Fibroblast of lung (primary cell): ENCODE measurements at regions not wholly inside any gene's neighbourhood (a gene's known extent, or its start where the extent isn't known, plus 50 kb on each side); places are given as distances from the start of the nearest gene placed in this dataset.

Experiments
- DNase-seq, 2 donors: peaks; one replicate each; pipeline versions ENCODE4 v3.0.0 to v3.0.0-alpha.2; 2010; ENCODE audit warnings: low read depth in 2 of 2
- H2AFZ ChIP-seq: 2 replicates; pipeline ENCODE4 v1.5.1; 2012; ENCODE audit warnings: low read length, control low read depth, inconsistent platforms
- H3K27ac ChIP-seq: 2 replicates; pipeline ENCODE4 v1.5.1; 2011; ENCODE audit warnings: low read length, control low read depth; ENCODE audit not compliant: insufficient read depth
- H3K27me3 ChIP-seq: 2 replicates; pipeline ENCODE4 v1.5.1; 2011; ENCODE audit warnings: mild to moderate bottlenecking, low read length; ENCODE audit not compliant: control insufficient read depth, insufficient read depth
- H3K36me3 ChIP-seq: 2 replicates; pipeline ENCODE4 v1.5.1; 2011; ENCODE audit warnings: low read length; ENCODE audit not compliant: control insufficient read depth, insufficient read depth
- H3K4me1 ChIP-seq: 2 replicates; pipeline ENCODE4 v1.5.1; 2011; ENCODE audit warnings: low read length; ENCODE audit not compliant: control insufficient read depth, insufficient read depth; ENCODE audit errors: extremely low read depth
- H3K4me2 ChIP-seq: 2 replicates; pipeline ENCODE4 v1.5.1; 2011; ENCODE audit warnings: low read length, control low read depth; ENCODE audit not compliant: insufficient read depth; ENCODE audit errors: extremely low read depth
- H3K4me3 ChIP-seq, 4 experiments: fragments of 200-600 bp in 1 of 4; sonication (generic) in 1 of 4; replicated peaks in 1 of 4; 2 replicates each; pipeline ENCODE4 v1.5.1; 2011 to 2016; ENCODE audit warnings: low read length in 4 of 4, low read depth in 3 of 4, mild to moderate bottlenecking in 3 of 4, control low read depth in 2 of 4, inconsistent platforms in 1 of 4, mixed read lengths in 1 of 4; ENCODE audit not compliant: insufficient read depth in 1 of 4; ENCODE audit errors: control extremely low read depth in 1 of 4
- H3K79me2 ChIP-seq: 2 replicates; pipeline ENCODE4 v1.5.1; 2012; ENCODE audit warnings: mild to moderate bottlenecking, low read length, inconsistent platforms; ENCODE audit not compliant: control insufficient read depth, insufficient read depth
- H3K9ac ChIP-seq: 2 replicates; pipeline ENCODE4 v1.5.1; 2011; ENCODE audit warnings: mild to moderate bottlenecking, low read length, control low read depth; ENCODE audit not compliant: insufficient read depth
- H3K9me3 ChIP-seq: 2 replicates; pipeline ENCODE4 v1.5.1; 2012; ENCODE audit warnings: low read depth, low read length; ENCODE audit not compliant: control insufficient read depth, insufficient read depth
- H4K20me1 ChIP-seq: 2 replicates; pipeline ENCODE4 v1.5.1; 2011; ENCODE audit warnings: low read length; ENCODE audit not compliant: control insufficient read depth, insufficient read depth; ENCODE audit errors: extremely low read depth
- CTCF ChIP-seq, 2 donors: IDR thresholded peaks in 1 of 2; conservative IDR thresholded peaks in 1 of 2; 1 replicate in 1 of 2; 2 replicates in 1 of 2; pipeline ENCODE4 v1.5.1; 2011 to 2012; ENCODE audit warnings: low read length in 2 of 2, control low read depth in 1 of 2, inconsistent platforms in 1 of 2, low read depth in 1 of 2, mild to moderate bottlenecking in 1 of 2
- EZH2 ChIP-seq: IDR thresholded peaks from 2 replicates; pipeline ENCODE4 v1.5.1; 2012; ENCODE audit warnings: low read length, control low read depth, mild to moderate bottlenecking; ENCODE audit errors: missing control alignments

GRCh38 chr14:65321370-65321875 is 91.1 kb upstream of the FUT8 start:
- Histone ChIP-seq H3K4me3 (no peak overlapping the region), H3K79me2 (no peaks in the 10 kb centered on the region), H3K36me3 (no peaks in the 10 kb centered on the region), H3K27me3 (no peaks in the 10 kb centered on the region), H3K4me2 (no peak overlapping the region), H4K20me1 (no peaks in the 10 kb centered on the region), H2AFZ (no peak overlapping the region), H3K27ac (no peak overlapping the region), H3K9me3 (no peaks in the 10 kb centered on the region), H3K9ac (no peak overlapping the region), H3K4me1 (no peaks in the 10 kb centered on the region)
- no peak for DNase-seq
- TF ChIP-seq CTCF (conservative IDR thresholded peaks at IDR 0.05 in 1 of 2, IDR thresholded peaks at IDR 0.05 in 1 of 2; ENCODE audit: low read depth in 1 of 2, low read length in 2 of 2) (no peak), EZH2 (no peak)

GRCh38 chr14:65329481-65329880 is 83.0 kb upstream of the FUT8 start:
- no peak overlapping the region for H3K4me2 ChIP-seq
- no peaks in the 10 kb centered on the region for H3K79me2 ChIP-seq
- no peak for DNase-seq
- H3K36me3 ChIP-seq = no peaks in the 10 kb centered on the region
- TF ChIP-seq EZH2 = no peak
- no peak for TF ChIP-seq CTCF (conservative IDR thresholded peaks at IDR 0.05 in 1 of 2, IDR thresholded peaks at IDR 0.05 in 1 of 2; ENCODE audit: low read depth in 1 of 2, low read length in 2 of 2)
- H4K20me1 ChIP-seq = no peaks in the 10 kb centered on the region
- no peaks in the 10 kb centered on the region for H3K9me3 ChIP-seq
- no peak overlapping the region for H3K9ac ChIP-seq
- H2AFZ ChIP-seq = no peak overlapping the region
- H3K4me3 ChIP-seq = no peak overlapping the region
- peaks cover 11% of the 10 kb centered on the region for H3K4me1 ChIP-seq
- no peak overlapping the region for H3K27ac ChIP-seq
- H3K27me3 ChIP-seq = no peaks in the 10 kb centered on the region

GRCh38 chr14:65329911-65330310 is 82.6 kb upstream of the FUT8 start:
- Histone ChIP-seq H3K27me3 (no peaks in the 10 kb centered on the region), H4K20me1 (no peaks in the 10 kb centered on the region), H3K4me3 (no peak overlapping the region), H2AFZ (no peak overlapping the region), H3K9ac (no peak overlapping the region), H3K4me2 (no peak overlapping the region), H3K4me1 (peaks cover 15% of the 10 kb centered on the region), H3K36me3 (no peaks in the 10 kb centered on the region), H3K79me2 (no peaks in the 10 kb centered on the region), H3K27ac (no peak overlapping the region), H3K9me3 (no peaks in the 10 kb centered on the region)
- no peak for DNase-seq
- TF ChIP-seq EZH2 = no peak
- no peak for TF ChIP-seq CTCF (conservative IDR thresholded peaks at IDR 0.05 in 1 of 2, IDR thresholded peaks at IDR 0.05 in 1 of 2; ENCODE audit: low read depth in 1 of 2, low read length in 2 of 2)
